ENCODE measurements at regions not wholly inside any gene's neighbourhood (a gene's known extent, or its start where the extent isn't known, plus 50 kb on each side); places are given as distances from the start of the nearest gene placed in this dataset.
A peak's percentile ranks its signal among the peaks of the same experiment; 100 is the strongest.

- no peak for TF ChIP-seq PAXIP1 (CRISPR knock-in tag; conservative IDR thresholded peaks at IDR 0.05)
Measured at GRCh38 chr1:116258668-116259419, 114.2 kb upstream of the ATP1A1 start (continued).

DNA sequence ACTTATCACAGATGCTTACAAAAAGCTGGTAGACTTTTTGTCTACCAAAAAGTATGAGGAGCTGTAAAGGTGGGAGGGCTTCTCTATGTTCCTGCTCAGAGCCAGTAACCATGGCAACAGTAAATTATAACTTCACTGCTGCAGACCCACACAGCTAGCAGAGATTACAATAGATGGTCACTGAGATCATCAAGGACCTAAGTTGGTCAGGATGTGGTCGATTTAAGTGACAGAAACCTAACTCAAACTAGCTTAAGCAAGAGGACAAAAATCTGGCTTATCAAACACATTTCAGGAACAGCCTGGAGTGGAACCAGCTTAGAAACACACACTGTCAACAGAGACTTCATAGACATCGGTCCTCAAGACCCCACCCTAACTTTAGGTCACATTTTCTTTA lies 113.4 kb upstream of the ATP1A1 start:
- ATAC-seq (no peak), DNase-seq (ENCODE audit: low spot score) (no peak), FAIRE-seq (no peak)
- H3K4me3 ChIP-seq (replicated peaks in 1 of 3; ENCODE audit: insufficient read depth in 1 of 3, low read depth in 2 of 3, low read length in 3 of 3), result no peak overlapping the region
- no peak overlapping the region for H3K9ac ChIP-seq (ENCODE audit: insufficient read depth, low read depth, low read length)
- H4K20me1 ChIP-seq (ENCODE audit: insufficient read depth, low read length), result no peaks in the 10 kb centered on the region
- TF ChIP-seq, protein P1, sequence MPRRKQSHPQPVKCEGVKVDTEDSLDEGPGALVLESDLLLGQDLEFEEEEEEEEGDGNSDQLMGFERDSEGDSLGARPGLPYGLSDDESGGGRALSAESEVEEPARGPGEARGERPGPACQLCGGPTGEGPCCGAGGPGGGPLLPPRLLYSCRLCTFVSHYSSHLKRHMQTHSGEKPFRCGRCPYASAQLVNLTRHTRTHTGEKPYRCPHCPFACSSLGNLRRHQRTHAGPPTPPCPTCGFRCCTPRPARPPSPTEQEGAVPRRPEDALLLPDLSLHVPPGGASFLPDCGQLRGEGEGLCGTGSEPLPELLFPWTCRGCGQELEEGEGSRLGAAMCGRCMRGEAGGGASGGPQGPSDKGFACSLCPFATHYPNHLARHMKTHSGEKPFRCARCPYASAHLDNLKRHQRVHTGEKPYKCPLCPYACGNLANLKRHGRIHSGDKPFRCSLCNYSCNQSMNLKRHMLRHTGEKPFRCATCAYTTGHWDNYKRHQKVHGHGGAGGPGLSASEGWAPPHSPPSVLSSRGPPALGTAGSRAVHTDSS (CRISPR knock-in tag; conservative IDR thresholded peaks at IDR 0.05), result no peak
- TF ChIP-seq RFX1 (IDR thresholded peaks at IDR 0.05), result peak; percentile 60; the same call in 1 of the 2 replicates
- H3K27ac ChIP-seq (ENCODE audit: extremely low read length, insufficient read depth, low read length), result no peak overlapping the region
- 3% methylated on average over 2 of the region's 2 CpGs for WGBS (ENCODE audit: low lambda C conversion rate)
- H3K9me3 ChIP-seq (ENCODE audit: low read length), result no peaks in the 10 kb centered on the region
- no peaks in the 10 kb centered on the region for H3K79me2 ChIP-seq (ENCODE audit: insufficient read depth, low read length)
- H2AFZ ChIP-seq (ENCODE audit: low read length), result no peak overlapping the region
- CTCF ChIA-PET (ENCODE audit: low intra/inter-chr PET ratio, low total read pairs), result no interaction called here
- peaks cover 0 to 16% of the 10 kb centered on the region in 2 experiments; a peak in 2 of 5 replicates for H3K27me3 ChIP-seq (ENCODE audit: control insufficient read depth in 1 of 2, insufficient read depth in 2 of 2, low read length in 2 of 2)
- H3K4me2 ChIP-seq (ENCODE audit: low read depth, low read length), result no peak overlapping the region
- intact Hi-C loops (cut with micrococcal nuclease; ENCODE audit: unreplicated experiment), result no loop called here
- in situ Hi-C loops (cut with HindIII; ENCODE audit: extremely low pct_ligation_motif_present, low pct_unique_long_range_greater_than_20kb), result loop anchor here (25.0 kb wide), 1 partner anchor 97 kb away; no protein-coding TSS in a partner anchor
- H3K36me3 ChIP-seq (replicated peaks in 1 of 2; ENCODE audit: control insufficient read depth in 1 of 2, insufficient read depth in 2 of 2, low read length in 2 of 2), result no peaks in the 10 kb centered on the region
- peaks cover 39% of the 10 kb centered on the region for H3K4me1 ChIP-seq (ENCODE audit: insufficient read depth, low read length)
- no TSS peak for BruUV-seq (replicated peaks)
- POLR2A ChIA-PET, result no interaction called here
